Type B pancreatic cell (in vitro differentiated cells): ENCODE measurements at regions not wholly inside any gene's neighbourhood (a gene's known extent, or its start where the extent isn't known, plus 50 kb on each side); places are given as distances from the start of the nearest gene placed in this dataset.

ENCODE experiments used
- DNase-seq: peaks from one replicate; pipeline ENCODE4 v3.0.0; 2021; ENCODE audit warnings: mixed read lengths; ENCODE audit not compliant: unreplicated experiment; ENCODE audit errors: extremely low spot score
- H3K27ac Mint-ChIP-seq: 2 replicates; pipeline ENCODE4 v1.8.0; 2021; ENCODE audit warnings: mild to moderate bottlenecking, mixed read lengths
- H3K27me3 Mint-ChIP-seq: 2 replicates; pipeline ENCODE4 v1.8.0; 2021; ENCODE audit warnings: mixed read lengths
- H3K36me3 Mint-ChIP-seq: 2 replicates; pipeline ENCODE4 v1.8.0; 2021; ENCODE audit warnings: mixed read lengths
- H3K4me1 Mint-ChIP-seq: one replicate; pipeline ENCODE4 v1.8.0; 2021; ENCODE audit warnings: mixed read lengths; ENCODE audit not compliant: unreplicated experiment
- H3K4me3 Mint-ChIP-seq: 2 replicates; pipeline ENCODE4 v1.8.0; 2021; ENCODE audit warnings: mild to moderate bottlenecking, mixed read lengths
- H3K9me3 Mint-ChIP-seq: 2 replicates; pipeline ENCODE4 v1.8.0; 2021; ENCODE audit warnings: mixed read lengths
- TF ChIP-seq, protein P1 (sequence below): fragments of 200-600 bp; sonication (generic); conservative IDR thresholded peaks from 2 replicates; pipeline ENCODE4 v1.5.0; 2021; ENCODE audit warnings: antibody characterized with exemption, mild to moderate bottlenecking

GRCh38 chr3:83002869-83003445 lies 1241.5 kb upstream of the GBE1 start:
- H3K4me1 Mint-ChIP-seq: no peaks in the 10 kb centered on the region
- no peak overlapping the region for H3K27ac Mint-ChIP-seq
- DNase-seq: no peak
- TF ChIP-seq, protein P1, sequence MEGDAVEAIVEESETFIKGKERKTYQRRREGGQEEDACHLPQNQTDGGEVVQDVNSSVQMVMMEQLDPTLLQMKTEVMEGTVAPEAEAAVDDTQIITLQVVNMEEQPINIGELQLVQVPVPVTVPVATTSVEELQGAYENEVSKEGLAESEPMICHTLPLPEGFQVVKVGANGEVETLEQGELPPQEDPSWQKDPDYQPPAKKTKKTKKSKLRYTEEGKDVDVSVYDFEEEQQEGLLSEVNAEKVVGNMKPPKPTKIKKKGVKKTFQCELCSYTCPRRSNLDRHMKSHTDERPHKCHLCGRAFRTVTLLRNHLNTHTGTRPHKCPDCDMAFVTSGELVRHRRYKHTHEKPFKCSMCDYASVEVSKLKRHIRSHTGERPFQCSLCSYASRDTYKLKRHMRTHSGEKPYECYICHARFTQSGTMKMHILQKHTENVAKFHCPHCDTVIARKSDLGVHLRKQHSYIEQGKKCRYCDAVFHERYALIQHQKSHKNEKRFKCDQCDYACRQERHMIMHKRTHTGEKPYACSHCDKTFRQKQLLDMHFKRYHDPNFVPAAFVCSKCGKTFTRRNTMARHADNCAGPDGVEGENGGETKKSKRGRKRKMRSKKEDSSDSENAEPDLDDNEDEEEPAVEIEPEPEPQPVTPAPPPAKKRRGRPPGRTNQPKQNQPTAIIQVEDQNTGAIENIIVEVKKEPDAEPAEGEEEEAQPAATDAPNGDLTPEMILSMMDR: no peak
- H3K27me3 Mint-ChIP-seq: no peaks in the 10 kb centered on the region
- no peaks in the 10 kb centered on the region for H3K36me3 Mint-ChIP-seq
- no peak overlapping the region for H3K4me3 Mint-ChIP-seq
- H3K9me3 Mint-ChIP-seq: no peaks in the 10 kb centered on the region

DNA sequence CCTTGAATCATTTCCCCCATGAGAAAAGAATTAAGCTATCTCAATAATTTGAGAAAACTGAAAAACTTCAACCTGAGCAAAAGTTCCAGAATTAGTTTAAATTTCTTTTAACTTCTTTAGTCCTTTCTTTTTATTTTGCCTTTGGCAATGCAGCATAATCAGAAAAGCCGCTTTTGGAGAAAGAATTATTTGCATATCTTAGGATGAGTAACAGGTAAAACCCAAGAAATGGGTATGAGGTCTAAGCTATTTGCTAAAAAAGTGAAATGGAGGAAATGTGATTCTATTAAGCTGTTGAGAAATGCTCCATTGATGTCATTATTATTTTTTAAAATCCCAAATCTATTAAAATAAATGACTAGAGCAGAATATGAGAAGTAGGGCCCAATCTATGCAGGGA lies 1238.3 kb upstream of the GBE1 start:
- no peaks in the 10 kb centered on the region for H3K36me3 Mint-ChIP-seq
- TF ChIP-seq, protein P1: no peak
- H3K27me3 Mint-ChIP-seq: no peaks in the 10 kb centered on the region
- no peak overlapping the region for H3K4me3 Mint-ChIP-seq
- DNase-seq: no peak
- no peaks in the 10 kb centered on the region for H3K4me1 Mint-ChIP-seq
- H3K27ac Mint-ChIP-seq: no peak overlapping the region
- no peaks in the 10 kb centered on the region for H3K9me3 Mint-ChIP-seq

DNA sequence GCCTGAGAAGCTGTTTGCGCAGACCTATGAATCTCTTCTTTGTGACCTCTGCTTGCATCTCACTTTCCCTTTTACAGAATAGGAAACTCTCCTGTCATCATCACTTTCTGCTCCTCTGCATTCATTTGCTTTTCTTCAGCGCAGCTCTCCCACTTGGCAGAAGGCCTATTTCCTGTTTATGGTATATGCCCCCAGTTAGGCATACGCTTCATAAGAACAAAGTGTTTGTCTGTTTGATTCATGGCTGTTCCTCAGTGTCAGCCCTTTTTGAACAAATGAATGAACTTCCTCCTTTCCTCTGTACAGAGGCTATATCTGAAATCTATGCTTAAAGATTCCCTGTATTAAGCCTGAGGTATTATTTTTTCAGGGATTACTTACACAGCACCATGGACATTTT lies 1216.9 kb upstream of the GBE1 start:
- no peaks in the 10 kb centered on the region for H3K36me3 Mint-ChIP-seq
- DNase-seq: no peak

GRCh38 chr3:82977871-82978270 lies 1216.4 kb upstream of the GBE1 start:
- TF ChIP-seq, protein P1: no peak
- H3K27ac Mint-ChIP-seq: no peak overlapping the region
- DNase-seq: no peak
- peaks cover 5% of the 10 kb centered on the region for H3K4me1 Mint-ChIP-seq
- H3K27me3 Mint-ChIP-seq: no peaks in the 10 kb centered on the region
- H3K4me3 Mint-ChIP-seq: no peak overlapping the region
- no peaks in the 10 kb centered on the region for H3K36me3 Mint-ChIP-seq
- no peaks in the 10 kb centered on the region for H3K9me3 Mint-ChIP-seq

More for the DNA sequence above, 1216.9 kb upstream of the GBE1 start:
- Mint-ChIP-seq H3K4me3 (no peak overlapping the region), H3K27me3 (no peaks in the 10 kb centered on the region), H3K27ac (no peak overlapping the region), H3K4me1 (peaks cover 5% of the 10 kb centered on the region), H3K9me3 (no peaks in the 10 kb centered on the region)
- TF ChIP-seq, protein P1: no peak

DNA sequence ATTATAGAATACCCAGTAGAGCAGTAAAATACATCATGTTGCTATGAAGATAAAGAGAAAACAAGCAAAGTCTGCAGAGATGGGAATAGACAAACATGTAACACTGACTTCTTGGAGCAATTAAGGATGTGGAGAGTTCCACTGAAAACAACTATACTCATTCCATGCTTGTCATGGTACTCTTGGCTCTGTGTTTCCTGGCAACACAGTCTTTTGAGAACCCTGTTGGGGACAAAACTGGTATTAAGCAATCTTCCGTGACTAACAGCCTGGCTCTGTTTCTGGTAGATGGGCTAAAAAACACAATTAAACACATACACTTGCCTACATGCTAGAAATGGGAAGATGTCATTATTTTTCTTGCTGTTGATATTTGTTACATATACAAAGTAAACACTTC lies 1212.3 kb upstream of the GBE1 start:
- Mint-ChIP-seq H3K27ac (no peak overlapping the region), H3K27me3 (no peaks in the 10 kb centered on the region), H3K4me3 (no peak overlapping the region), H3K4me1 (peaks cover 5% of the 10 kb centered on the region), H3K36me3 (no peaks in the 10 kb centered on the region), H3K9me3 (no peaks in the 10 kb centered on the region)
- TF ChIP-seq, protein P1: no peak
- no peak for DNase-seq

DNA sequence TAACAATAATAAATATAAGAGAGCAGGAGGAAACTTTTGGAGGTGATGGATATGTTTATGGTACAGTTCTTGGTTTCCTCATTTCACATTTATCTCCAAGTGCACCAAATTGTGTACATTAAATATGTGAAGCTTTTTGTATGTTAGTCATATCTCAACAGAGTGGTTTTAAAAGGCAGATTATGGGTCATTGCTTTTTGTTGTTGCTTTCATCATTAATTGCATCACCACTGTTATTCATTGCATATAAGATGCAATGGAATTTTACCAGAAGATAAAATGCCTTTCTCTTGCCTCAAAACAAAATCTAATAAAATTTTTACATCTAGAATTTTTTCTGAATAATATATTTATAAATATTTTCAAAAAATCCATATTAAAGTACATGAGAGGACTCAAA lies 1198.9 kb upstream of the GBE1 start:
- no peaks in the 10 kb centered on the region for H3K27me3 Mint-ChIP-seq
- H3K4me1 Mint-ChIP-seq: no peaks in the 10 kb centered on the region
- TF ChIP-seq, protein P1: no peak
- H3K9me3 Mint-ChIP-seq: no peaks in the 10 kb centered on the region
- no peak overlapping the region for H3K27ac Mint-ChIP-seq
- no peak for DNase-seq
- H3K4me3 Mint-ChIP-seq: no peak overlapping the region
- H3K36me3 Mint-ChIP-seq: no peaks in the 10 kb centered on the region
